ENCODE measurements at regions not wholly inside any gene's neighbourhood (a gene's known extent, or its start where the extent isn't known, plus 50 kb on each side); places are given as distances from the start of the nearest gene placed in this dataset.

GRCh38 chr13:31060655-31061054 is 101.0 kb downstream of the HSPH1 start (continued):
- no peak for TF ChIP-seq CTCF (conservative IDR thresholded peaks at IDR 0.05; ENCODE audit: low read depth in 2 of 2)
- TF ChIP-seq ETS1 (IDR thresholded peaks at IDR 0.05) = no peak

GRCh38 chr13:31060220-31060619 is 101.5 kb downstream of the HSPH1 start:
- no peak for ATAC-seq
- Histone ChIP-seq H3K4me2 (no peak overlapping the region), H3K4me1 (ENCODE audit: insufficient read depth) (no peaks in the 10 kb centered on the region), H4K20me1 (replicated peaks; ENCODE audit: insufficient read depth) (no peaks in the 10 kb centered on the region), H3K27me3 (ENCODE audit: insufficient read depth) (no peaks in the 10 kb centered on the region), H2AFZ (no peak overlapping the region), H3K36me3 (ENCODE audit: insufficient read depth) (no peaks in the 10 kb centered on the region), H3K9me2 (ENCODE audit: insufficient read depth) (peaks cover 14% of the 10 kb centered on the region; the same call in 1 of the 2 replicates), H3F3A (replicated peaks; ENCODE audit: low read depth) (no peaks in the 10 kb centered on the region), H3K4me3 (no peak overlapping the region), H3K79me2 (replicated peaks; ENCODE audit: insufficient read depth) (no peaks in the 10 kb centered on the region), H3K27ac (ENCODE audit: low read depth) (no peak overlapping the region)
- no peak for DNase-seq (ENCODE audit: low spot score)
- no peaks in the 10 kb centered on the region; the same call in 2 of the 3 replicates for H3K36me3 Mint-ChIP-seq (ENCODE audit: low read depth)
- no peaks in the 10 kb centered on the region for H3K9me3 Mint-ChIP-seq
- H3K4me3 Mint-ChIP-seq = no peak overlapping the region
- peaks cover 11% of the 10 kb centered on the region for H3K4me1 Mint-ChIP-seq
- peaks cover 1% of the 10 kb centered on the region for H3K27me3 Mint-ChIP-seq (ENCODE audit: insufficient read depth, low read depth, poor library complexity)
- H3K27ac Mint-ChIP-seq = no peak overlapping the region
- TF ChIP-seq CREB1 (CRISPR knock-in tag; IDR thresholded peaks at IDR 0.05; ENCODE audit: low read depth) (no peak), JUNB (IDR thresholded peaks at IDR 0.05; ENCODE audit: unreplicated experiment) (no peak), EZH2phosphoT487 (IDR thresholded peaks at IDR 0.05; ENCODE audit: unreplicated experiment) (no peak), ETS1 (IDR thresholded peaks at IDR 0.05) (no peak), EZH2 (IDR thresholded peaks at IDR 0.05; ENCODE audit: low read depth, unreplicated experiment) (no peak), REST (IDR thresholded peaks at IDR 0.05; ENCODE audit: unreplicated experiment) (no peak), POLR2AphosphoS5 (IDR thresholded peaks at IDR 0.05; ENCODE audit: low read depth) (no peak), CTCF (conservative IDR thresholded peaks at IDR 0.05; ENCODE audit: low read depth in 2 of 2) (no peak), NANOG (IDR thresholded peaks at IDR 0.05; ENCODE audit: borderline replicate concordance) (no peak), ZNF331 (CRISPR knock-in tag; IDR thresholded peaks at IDR 0.05; ENCODE audit: low read depth) (no peak)
